Spinal cord (tissue), 9 donors: ENCODE measurements at regions not wholly inside any gene's neighbourhood (a gene's known extent, or its start where the extent isn't known, plus 50 kb on each side); places are given as distances from the start of the nearest gene placed in this dataset.

Source experiments
- DNase-seq, 6 donors: peaks; one replicate each; pipeline versions ENCODE4 v3.0.0 to v3.0.0-alpha.2; 2013 to 2015; ENCODE audit warnings: low spot score in 6 of 6, low read depth in 4 of 6
- H3K27ac ChIP-seq: one replicate; pipeline ENCODE4 v1.5.1; 2013; ENCODE audit warnings: low read depth, low read length, control low read depth
- H3K27me3 ChIP-seq: one replicate; pipeline ENCODE4 v1.6.1; 2013; ENCODE audit warnings: low read length; ENCODE audit not compliant: control insufficient read depth, insufficient read depth
- H3K36me3 ChIP-seq: one replicate; pipeline ENCODE4 v1.6.1; 2013; ENCODE audit warnings: low read length; ENCODE audit not compliant: control insufficient read depth, insufficient read depth
- H3K4me1 ChIP-seq: one replicate; pipeline ENCODE4 v1.6.1; 2013; ENCODE audit warnings: low read length; ENCODE audit not compliant: control insufficient read depth, insufficient read depth
- H3K4me3 ChIP-seq: one replicate; pipeline ENCODE4 v1.5.1; 2013; ENCODE audit warnings: low read depth, low read length, control low read depth
- H3K9me3 ChIP-seq: one replicate; pipeline ENCODE4 v1.6.1; 2013; ENCODE audit warnings: low read length; ENCODE audit not compliant: control insufficient read depth, insufficient read depth
- WGBS: methylation state at CpG from one replicate; pipeline ENCODE4 v1.1.5; 2013; ENCODE audit warnings: missing lambda C conversion rate; ENCODE audit not compliant: insufficient coverage; 5-methylcytosine and 5-hydroxymethylcytosine counted together
- donor health status: healthy.

- Histone ChIP-seq H3K4me3 (no peak overlapping the region), H3K27ac (no peak overlapping the region), H3K9me3 (no peaks in the 10 kb centered on the region), H3K36me3 (no peaks in the 10 kb centered on the region), H3K27me3 (no peaks in the 10 kb centered on the region), H3K4me1 (no peaks in the 10 kb centered on the region)
- DNase-seq: peak in 1 of 6 donors; percentile 53
These were observed 134.7 kb upstream of the MAF start for GRCh38 chr16:79735271-79735670.

- no peak for DNase-seq
- Histone ChIP-seq H3K4me3 (no peak overlapping the region), H3K9me3 (no peaks in the 10 kb centered on the region), H3K27me3 (no peaks in the 10 kb centered on the region), H3K4me1 (no peaks in the 10 kb centered on the region), H3K36me3 (no peaks in the 10 kb centered on the region), H3K27ac (no peak overlapping the region)
- no CpG with 5 or more reads among the region's 2 CpGs for WGBS
These were observed 134.2 kb upstream of the MAF start for GRCh38 chr16:79734721-79735120.

GRCh38 chr16:79728923-79729240, 128.3 kb upstream of the MAF start:
- whole genome bisulfite sequencing: no CpG with 5 or more reads among the region's 2 CpGs
- no peaks in the 10 kb centered on the region for H3K4me1 ChIP-seq

DNA sequence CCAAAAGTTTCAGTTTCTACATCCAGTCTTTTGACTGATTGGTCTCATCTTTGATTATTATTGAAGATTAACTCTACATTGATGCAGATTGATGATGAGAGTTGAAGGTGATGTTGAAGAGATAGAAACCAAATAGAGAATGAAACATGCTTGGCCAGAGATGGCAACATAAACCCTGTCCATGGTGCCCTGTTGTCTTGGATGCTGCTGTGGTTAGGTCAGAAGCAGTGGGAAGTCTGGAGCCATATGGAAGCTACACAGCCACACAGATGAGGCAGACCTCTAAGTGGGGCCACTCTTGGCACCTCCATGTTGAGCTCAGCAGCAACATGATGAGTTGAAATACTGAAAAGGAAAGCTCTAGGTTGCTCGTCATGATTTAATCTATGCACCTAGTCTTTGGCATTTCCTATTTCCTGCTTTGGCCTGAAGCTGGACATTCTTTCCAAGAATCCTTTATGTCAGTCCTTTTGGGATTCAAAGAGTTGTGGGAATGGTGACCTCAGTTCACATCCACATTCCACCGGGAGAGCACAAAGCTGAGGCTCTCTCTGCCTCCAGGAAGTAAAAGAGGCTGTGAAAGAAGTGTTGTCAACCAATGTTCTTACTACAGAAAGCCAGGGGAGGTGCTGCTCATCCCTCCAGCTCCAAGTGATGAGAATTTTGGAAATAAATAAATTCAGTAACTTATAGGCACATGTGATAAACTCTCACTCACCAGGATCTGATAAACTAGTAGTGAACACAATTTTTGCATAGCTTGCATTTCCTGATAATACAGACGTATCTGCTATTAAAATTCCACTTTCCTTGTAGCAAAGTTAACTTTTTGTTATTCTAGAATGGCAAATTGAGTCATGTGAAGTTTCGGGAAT, 127.7 kb upstream of the MAF start:
- Histone ChIP-seq H3K4me3 (no peak overlapping the region), H3K27ac (no peak overlapping the region), H3K27me3 (no peaks in the 10 kb centered on the region), H3K36me3 (no peaks in the 10 kb centered on the region), H3K4me1 (peaks cover 3% of the 10 kb centered on the region), H3K9me3 (no peaks in the 10 kb centered on the region)
- WGBS: 60% methylated on average over 1 of the region's 4 CpGs
- DNase-seq: no peak

More at GRCh38 chr16:79728923-79729240, 128.3 kb upstream of the MAF start:
- Histone ChIP-seq H3K27ac (no peak overlapping the region), H3K27me3 (no peaks in the 10 kb centered on the region), H3K4me3 (no peak overlapping the region), H3K36me3 (no peaks in the 10 kb centered on the region), H3K9me3 (no peaks in the 10 kb centered on the region)
- no peak for DNase-seq

DNA sequence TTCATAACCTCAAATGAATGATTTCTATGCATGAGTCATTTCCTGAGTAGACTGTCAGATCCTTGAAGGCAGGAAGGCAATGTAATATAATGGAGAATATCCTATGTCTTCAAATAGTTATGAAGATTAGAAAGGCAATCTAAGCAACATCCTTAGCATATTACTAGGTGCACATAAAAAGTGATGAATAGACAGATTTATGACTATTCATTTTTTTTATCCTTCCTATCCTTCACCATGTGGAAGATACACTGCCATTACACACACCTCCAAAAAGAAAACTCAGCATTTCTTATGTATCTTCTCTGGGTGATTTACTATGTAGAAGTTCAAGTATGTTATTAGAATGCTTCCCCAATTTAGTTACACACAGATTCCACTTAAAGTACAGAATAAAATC, 126.4 kb upstream of the MAF start:
- no peak overlapping the region for H3K4me3 ChIP-seq
- DNase-seq: no peak
- no peaks in the 10 kb centered on the region for H3K36me3 ChIP-seq

DNA sequence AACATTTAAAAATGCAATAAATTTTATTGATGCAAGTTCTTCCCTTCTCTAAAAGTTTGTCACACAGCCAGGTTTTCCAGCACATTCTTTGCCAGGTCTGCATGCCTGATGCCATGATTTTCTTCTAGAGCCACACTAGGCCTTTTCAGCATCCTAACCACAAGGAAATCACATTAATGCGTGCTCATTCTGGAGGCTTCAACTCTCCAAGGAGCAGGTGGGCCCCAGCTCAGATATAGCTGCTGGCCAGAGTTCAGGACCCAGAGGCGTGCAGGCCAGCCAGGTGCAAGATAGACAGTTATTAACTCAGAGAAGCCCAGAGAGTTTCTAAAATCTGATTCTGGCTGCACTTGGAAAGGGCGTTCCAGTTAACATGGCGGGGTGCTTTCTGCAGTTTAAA, 124.5 kb upstream of the MAF start:
- H3K4me1 ChIP-seq: peaks cover 3% of the 10 kb centered on the region
- no peaks in the 10 kb centered on the region for H3K36me3 ChIP-seq
- H3K27me3 ChIP-seq: no peaks in the 10 kb centered on the region
- DNase-seq: peak in 1 of 6 donors; percentile 26
- no peak overlapping the region for H3K4me3 ChIP-seq
- no peak overlapping the region for H3K27ac ChIP-seq
- 68% methylated on average over 2 of the region's 4 CpGs for WGBS
- no peaks in the 10 kb centered on the region for H3K9me3 ChIP-seq

More for the DNA sequence above, 126.4 kb upstream of the MAF start:
- Histone ChIP-seq H3K4me1 (peaks cover 3% of the 10 kb centered on the region), H3K27me3 (no peaks in the 10 kb centered on the region), H3K9me3 (no peaks in the 10 kb centered on the region), H3K27ac (no peak overlapping the region)

- Histone ChIP-seq H3K4me1 (peaks cover 3% of the 10 kb centered on the region), H3K36me3 (no peaks in the 10 kb centered on the region), H3K4me3 (no peak overlapping the region), H3K27me3 (no peaks in the 10 kb centered on the region), H3K27ac (no peak overlapping the region), H3K9me3 (no peaks in the 10 kb centered on the region)
- DNase-seq: no peak
- WGBS: 56% methylated on average over 5 of the region's 8 CpGs
These were observed 123.1 kb upstream of the MAF start for GRCh38 chr16:79723583-79724168.

DNA sequence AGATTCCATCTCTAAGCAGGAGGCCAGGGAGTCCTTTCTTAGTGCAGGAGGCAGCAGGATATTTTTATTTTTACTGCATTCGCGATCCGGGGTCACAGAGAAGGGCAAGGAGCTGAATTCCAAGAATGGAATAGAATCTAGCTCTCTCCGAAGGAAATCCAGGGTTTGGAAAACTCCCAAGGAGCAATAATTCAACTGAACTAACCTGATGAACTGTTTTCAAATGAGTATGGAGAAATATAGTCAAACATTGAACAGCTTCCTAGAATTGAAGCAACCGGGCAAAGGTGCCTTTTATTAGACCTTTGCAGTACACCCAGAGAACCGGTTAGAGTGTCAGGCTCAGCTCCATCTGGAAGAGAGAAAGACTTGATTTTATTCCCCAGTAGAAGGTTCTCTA, 120.7 kb upstream of the MAF start:
- WGBS: 73% methylated on average over 5 of the region's 6 CpGs
- Histone ChIP-seq H3K9me3 (no peaks in the 10 kb centered on the region), H3K27ac (no peak overlapping the region), H3K36me3 (no peaks in the 10 kb centered on the region), H3K27me3 (no peaks in the 10 kb centered on the region), H3K4me3 (no peak overlapping the region), H3K4me1 (peaks cover 3% of the 10 kb centered on the region)
- peak in 2 of 6 donors; percentile 7 to 43 for DNase-seq

- no peak overlapping the region for H3K27ac ChIP-seq
- no peaks in the 10 kb centered on the region for H3K9me3 ChIP-seq
- H3K36me3 ChIP-seq: no peaks in the 10 kb centered on the region
- no peak overlapping the region for H3K4me3 ChIP-seq
- H3K4me1 ChIP-seq: no peaks in the 10 kb centered on the region
- DNase-seq: no peak
- no peaks in the 10 kb centered on the region for H3K27me3 ChIP-seq
- WGBS: 84% methylated on average over 6 of the region's 8 CpGs
These were observed 117.0 kb upstream of the MAF start for GRCh38 chr16:79717333-79718137.
